Spleen (tissue), 11 donors: ENCODE measurements at regions not wholly inside any gene's neighbourhood (a gene's known extent, or its start where the extent isn't known, plus 50 kb on each side); places are given as distances from the start of the nearest gene placed in this dataset.

Experiments
- DNase-seq: peaks from one replicate; pipeline ENCODE4 v3.0.0-alpha.2; 2020
- H3K27ac ChIP-seq, 8 donors: fragments of 200-600 bp; sonication (generic) in 7 of 8; 1 replicate in 4 of 8; 2 replicates in 4 of 8; pipeline versions ENCODE4 v1.5.0 to v1.8.0; 2016 to 2021; ENCODE audit warnings: inconsistent platforms in 4 of 8, mild to moderate bottlenecking in 4 of 8, moderate library complexity in 1 of 8
- H3K27me3 ChIP-seq, 7 donors: fragments of 200-600 bp; sonication (generic) in 6 of 7; replicated peaks in 1 of 7; 1 replicate in 4 of 7; 2 replicates in 3 of 7; pipeline versions ENCODE4 v1.5.0 to v1.8.0; 2016 to 2021; ENCODE audit warnings: inconsistent platforms in 3 of 7, mild to moderate bottlenecking in 1 of 7
- H3K36me3 ChIP-seq, 6 donors: fragments of 200-600 bp; sonication (generic) in 5 of 6; 1 replicate in 4 of 6; 2 replicates in 2 of 6; pipeline versions ENCODE4 v1.5.0 to v1.8.0; 2016 to 2021; ENCODE audit warnings: inconsistent platforms in 2 of 6
- H3K4me1 ChIP-seq, 6 donors: fragments of 200-600 bp; sonication (generic) in 5 of 6; 1 replicate in 3 of 6; 2 replicates in 3 of 6; pipeline versions ENCODE4 v1.5.0 to v1.8.0; 2016 to 2021; ENCODE audit warnings: inconsistent platforms in 3 of 6
- H3K4me3 ChIP-seq, 8 donors: fragments of 200-600 bp; sonication (generic) in 7 of 8; 1 replicate in 4 of 8; 2 replicates in 4 of 8; pipeline versions ENCODE4 v1.5.0 to v1.8.0; 2016 to 2021; ENCODE audit warnings: inconsistent platforms in 4 of 8, mild to moderate bottlenecking in 4 of 8, moderate library complexity in 2 of 8
- H3K9me3 ChIP-seq, 8 donors: fragments of 200-600 bp; sonication (generic) in 7 of 8; 1 replicate in 4 of 8; 2 replicates in 4 of 8; pipeline versions ENCODE4 v1.5.0 to v1.8.0; 2016 to 2021; ENCODE audit warnings: inconsistent platforms in 4 of 8
- CTCF ChIP-seq, 11 experiments: fragments of 200-600 bp in 7 of 11; fragments of 450-650 bp in 4 of 11; sonication (generic) in 4 of 11; IDR thresholded peaks in 8 of 11; conservative IDR thresholded peaks in 3 of 11; 1 replicate in 7 of 11; 2 replicates in 4 of 11; pipeline versions ENCODE4 v1.4.0 to v1.8.0; 2016 to 2021; ENCODE audit warnings: antibody characterized with exemption in 11 of 11, inconsistent platforms in 4 of 11, mild to moderate bottlenecking in 1 of 11
- POLR2A ChIP-seq, 3 donors: fragments of 450-650 bp; IDR thresholded peaks; one replicate each; pipeline ENCODE4 v1.5.1; 2017; ENCODE audit warnings: antibody characterized with exemption in 3 of 3, mild to moderate bottlenecking in 1 of 3
- POLR2AphosphoS5 ChIP-seq, 3 donors: sonication (generic); formaldehyde crosslinking; IDR thresholded peaks; one replicate each; pipeline ENCODE4 v1.5.1; 2017; ENCODE audit warnings: antibody characterized with exemption in 3 of 3
- WGBS, 5 donors: extraction: QIAGEN DNeasy Blood & Tissue Kit in 3 of 5; methylation state at CpG; one replicate each; pipeline versions ENCODE4 v1.1.5 to v1.1.7; 2013 to 2018; 5-methylcytosine and 5-hydroxymethylcytosine counted together
- intact Hi-C: fragments of 100-400 bp; cut with DNase I; formaldehyde crosslinking; loops from one replicate; pipeline ENCODE4 v1.15.0; 2023; ENCODE audit warnings: low total_unique reads
- donor health status: healthy with polysubstance abuse.
- donor health status: DM: no; HTN: no; CAD: no; lungs with moderate emphysema.
- donor health status: DM: no; HTN: no; CAD: no.
- donor health status: Bipolar disorder and iron deficiency.
- donor health status: healthy.
- donor health status: DM: no; HTN: no; CAD: no.
- donor health status: DM: yes; HTN: yes; CAD: no.

GRCh38 chr6:50455029-50455428 lies 258.3 kb upstream of the TFAP2D start:
- no peak for DNase-seq
- no peaks in the 10 kb centered on the region for H3K27me3 ChIP-seq
- WGBS, 5 donors, result 75 to 86% (median 81%) methylated on average over 7 of the region's 7 CpGs
- intact Hi-C loops, result no loop called here
- no peaks in the 10 kb centered on the region for H3K9me3 ChIP-seq
- no peaks in the 10 kb centered on the region for H3K4me1 ChIP-seq
- TF ChIP-seq POLR2AphosphoS5 (IDR thresholded peaks at IDR 0.05) (no peak), POLR2A (IDR thresholded peaks at IDR 0.05) (no peak), CTCF (IDR thresholded peaks at IDR 0.05 in 8 of 11, conservative IDR thresholded peaks at IDR 0.05 in 3 of 11) (no peak)
- no peaks in the 10 kb centered on the region for H3K36me3 ChIP-seq
- no peak overlapping the region for H3K27ac ChIP-seq
- H3K4me3 ChIP-seq, result no peak overlapping the region

GRCh38 chr6:50457351-50457750 lies 256.0 kb upstream of the TFAP2D start:
- Histone ChIP-seq H3K4me3 (no peak overlapping the region), H3K27me3 (no peaks in the 10 kb centered on the region), H3K9me3 (no peaks in the 10 kb centered on the region), H3K4me1 (no peaks in the 10 kb centered on the region), H3K27ac (no peak overlapping the region), H3K36me3 (no peaks in the 10 kb centered on the region)
- TF ChIP-seq POLR2A (IDR thresholded peaks at IDR 0.05) (no peak), CTCF (IDR thresholded peaks at IDR 0.05 in 8 of 11, conservative IDR thresholded peaks at IDR 0.05 in 3 of 11) (no peak), POLR2AphosphoS5 (IDR thresholded peaks at IDR 0.05) (no peak)
- intact Hi-C loops, result no loop called here
- no peak for DNase-seq
- WGBS, 5 donors, result 58 to 80% (median 73%) methylated on average over 2 of the region's 2 CpGs

GRCh38 chr6:50461696-50462095 lies 251.6 kb upstream of the TFAP2D start:
- WGBS, 5 donors, result 78 to 93% (median 85%) methylated on average over 2 of the region's 2 CpGs
- TF ChIP-seq CTCF (IDR thresholded peaks at IDR 0.05 in 8 of 11, conservative IDR thresholded peaks at IDR 0.05 in 3 of 11) (no peak), POLR2AphosphoS5 (IDR thresholded peaks at IDR 0.05) (no peak), POLR2A (IDR thresholded peaks at IDR 0.05) (no peak)
- no peak for DNase-seq
- H3K27me3 ChIP-seq, result no peaks in the 10 kb centered on the region
- intact Hi-C loops, result no loop called here
- H3K4me3 ChIP-seq, result no peak overlapping the region
- no peaks in the 10 kb centered on the region for H3K9me3 ChIP-seq
- no peak overlapping the region for H3K27ac ChIP-seq
- H3K36me3 ChIP-seq, result no peaks in the 10 kb centered on the region
- no peaks in the 10 kb centered on the region for H3K4me1 ChIP-seq

GRCh38 chr6:50463931-50464330 lies 249.4 kb upstream of the TFAP2D start:
- no peaks in the 10 kb centered on the region for H3K27me3 ChIP-seq
- H3K27ac ChIP-seq, result no peak overlapping the region
- WGBS, 5 donors, result 76 to 91% (median 84%) methylated on average over 4 of the region's 4 CpGs
- DNase-seq, result no peak
- no peaks in the 10 kb centered on the region for H3K36me3 ChIP-seq
- H3K9me3 ChIP-seq, result no peaks in the 10 kb centered on the region
- TF ChIP-seq POLR2AphosphoS5 (IDR thresholded peaks at IDR 0.05), result no peak
- no peak for TF ChIP-seq POLR2A (IDR thresholded peaks at IDR 0.05)
- TF ChIP-seq CTCF (IDR thresholded peaks at IDR 0.05 in 8 of 11, conservative IDR thresholded peaks at IDR 0.05 in 3 of 11), result no peak
- intact Hi-C loops, result no loop called here
- H3K4me1 ChIP-seq, result no peaks in the 10 kb centered on the region
- no peak overlapping the region for H3K4me3 ChIP-seq
